Stimulated activated CD4-positive, alpha-beta T cell treated with anti-CD3 and anti-CD28 coated beads, Interleukin-4, amount 100 ng/mL, for 48 hours (primary cell): ENCODE measurements at regions not wholly inside any gene's neighbourhood (a gene's known extent, or its start where the extent isn't known, plus 50 kb on each side); places are given as distances from the start of the nearest gene placed in this dataset.

Source experiments
- DNase-seq, 2 donors: peaks; one replicate each; pipeline ENCODE4 v3.0.0-alpha.2; 2020; ENCODE audit warnings: low read depth in 2 of 2

- no peak for DNase-seq
Measured at GRCh38 chr1:13922466-13923110, 222.6 kb downstream of the PRDM2 start.

- DNase-seq, result no peak
Measured at GRCh38 chr1:13926556-13926955, 226.6 kb downstream of the PRDM2 start.

- DNase-seq, result no peak
Measured at GRCh38 chr1:13927736-13928135, 227.7 kb downstream of the PRDM2 start.

GRCh38 chr1:13929313-13929712 is 229.3 kb downstream of the PRDM2 start:
- no peak for DNase-seq

- peak; percentile 4 to 7 for DNase-seq
Measured at GRCh38 chr1:13930151-13930550, 230.2 kb downstream of the PRDM2 start.

- no peak for DNase-seq
Measured at GRCh38 chr1:13931226-13931625, 231.2 kb downstream of the PRDM2 start.

- DNase-seq, result no peak
Measured at GRCh38 chr1:13935336-13935735, 235.3 kb downstream of the PRDM2 start.

- DNase-seq, result no peak
Measured at GRCh38 chr1:13941315-13941714, 241.3 kb downstream of the PRDM2 start.

- no peak for DNase-seq
Measured at GRCh38 chr1:13943055-13943454, 243.1 kb downstream of the PRDM2 start.

GRCh38 chr1:13945856-13946255 is 245.9 kb downstream of the PRDM2 start:
- no peak for DNase-seq

- DNase-seq, result no peak
Measured at GRCh38 chr1:13947658-13948057, 247.7 kb downstream of the PRDM2 start.

GRCh38 chr1:13948396-13948795 is 248.4 kb downstream of the PRDM2 start:
- no peak for DNase-seq

- no peak for DNase-seq
Measured at GRCh38 chr1:13948888-13949391, 249.0 kb downstream of the PRDM2 start.

GRCh38 chr1:13949546-13949945 is 249.6 kb downstream of the PRDM2 start:
- no peak for DNase-seq

- DNase-seq, result peak in 1 of 2 donors; percentile 2
Measured at GRCh38 chr1:13950637-13951036, 250.6 kb downstream of the PRDM2 start.

GRCh38 chr1:13951793-13952751 is 252.1 kb downstream of the PRDM2 start:
- no peak for DNase-seq

- DNase-seq, result no peak
Measured at GRCh38 chr1:13952985-13953384, 253.0 kb downstream of the PRDM2 start.

GRCh38 chr1:13956393-13956792 is 256.4 kb downstream of the PRDM2 start:
- DNase-seq, result no peak

GRCh38 chr1:13960375-13960987 is 260.5 kb downstream of the PRDM2 start:
- peak; percentile 44 to 59 for DNase-seq

- no peak for DNase-seq
Measured at GRCh38 chr1:13964768-13965167, 264.8 kb downstream of the PRDM2 start.

- DNase-seq, result no peak
Measured at GRCh38 chr1:13965770-13966398, 265.9 kb downstream of the PRDM2 start.

- DNase-seq, result no peak
Measured at GRCh38 chr1:13967707-13968106, 267.7 kb downstream of the PRDM2 start.
